ENCODE measurements at regions not wholly inside any gene's neighbourhood (a gene's known extent, or its start where the extent isn't known, plus 50 kb on each side); places are given as distances from the start of the nearest gene placed in this dataset.

DNA sequence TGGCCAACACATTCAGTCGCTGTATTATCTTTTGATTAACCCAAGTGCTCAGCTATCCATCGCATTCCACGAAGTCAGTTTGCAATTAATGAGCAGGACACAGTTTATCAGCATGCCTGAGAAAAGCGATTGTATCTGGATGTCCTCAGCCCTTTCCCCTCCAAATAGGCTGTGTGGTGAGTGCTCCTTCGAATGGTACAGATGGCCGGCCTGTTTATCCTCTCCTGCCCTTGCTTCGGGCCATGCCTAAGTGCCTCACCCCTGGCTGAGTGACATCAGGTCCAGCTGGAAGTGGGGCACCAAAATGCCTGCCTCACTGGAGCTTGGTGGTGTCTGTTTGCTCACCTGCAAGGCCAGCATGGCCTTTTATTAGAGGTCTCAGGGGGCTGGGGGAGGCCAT is 317.3 kb downstream of the GADD45G start:
- DNase-seq, result no peak

GRCh38 chr9:89923174-89923573 is 318.4 kb downstream of the GADD45G start:
- DNase-seq, result no peak

DNA sequence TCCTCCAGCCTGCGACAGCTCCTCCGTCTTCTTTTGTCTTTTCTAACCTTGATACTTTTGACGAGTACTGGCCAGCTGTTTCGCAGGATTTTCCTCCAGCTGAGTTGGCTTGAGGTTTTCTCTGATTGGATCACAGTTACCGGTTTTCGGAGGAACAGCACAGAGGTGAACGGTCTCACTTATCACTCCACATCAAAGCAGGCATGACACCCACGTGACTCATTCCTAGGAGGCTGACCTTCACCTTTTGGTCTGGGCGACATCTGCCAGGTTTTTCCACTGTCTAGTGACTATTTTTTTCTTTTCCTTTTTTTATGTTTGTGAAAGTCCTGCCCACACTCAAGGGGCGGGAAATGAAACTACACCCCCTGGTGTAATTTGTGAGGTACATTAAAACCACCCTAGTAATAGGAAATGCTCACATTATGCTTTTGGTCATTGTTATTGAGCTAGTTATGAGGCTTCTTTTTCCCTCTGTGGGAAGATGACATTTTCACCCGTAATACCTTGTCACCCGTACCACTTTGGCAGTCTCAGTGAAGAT is 319.2 kb downstream of the GADD45G start:
- DNase-seq, result peak; percentile 6

GRCh38 chr9:89924611-89925010 is 319.8 kb downstream of the GADD45G start:
- DNase-seq, result no peak

- DNase-seq, result no peak
These were observed 321.4 kb downstream of the GADD45G start for GRCh38 chr9:89926167-89926566.

- DNase-seq, result no peak
These were observed 321.9 kb downstream of the GADD45G start for GRCh38 chr9:89926691-89927220.

- DNase-seq, result no peak
These were observed 323.3 kb downstream of the GADD45G start for GRCh38 chr9:89928106-89928505.

- no peak for DNase-seq
These were observed 323.9 kb downstream of the GADD45G start for GRCh38 chr9:89928521-89929275.

GRCh38 chr9:89929315-89929672 is 324.5 kb downstream of the GADD45G start:
- no peak for DNase-seq

DNA sequence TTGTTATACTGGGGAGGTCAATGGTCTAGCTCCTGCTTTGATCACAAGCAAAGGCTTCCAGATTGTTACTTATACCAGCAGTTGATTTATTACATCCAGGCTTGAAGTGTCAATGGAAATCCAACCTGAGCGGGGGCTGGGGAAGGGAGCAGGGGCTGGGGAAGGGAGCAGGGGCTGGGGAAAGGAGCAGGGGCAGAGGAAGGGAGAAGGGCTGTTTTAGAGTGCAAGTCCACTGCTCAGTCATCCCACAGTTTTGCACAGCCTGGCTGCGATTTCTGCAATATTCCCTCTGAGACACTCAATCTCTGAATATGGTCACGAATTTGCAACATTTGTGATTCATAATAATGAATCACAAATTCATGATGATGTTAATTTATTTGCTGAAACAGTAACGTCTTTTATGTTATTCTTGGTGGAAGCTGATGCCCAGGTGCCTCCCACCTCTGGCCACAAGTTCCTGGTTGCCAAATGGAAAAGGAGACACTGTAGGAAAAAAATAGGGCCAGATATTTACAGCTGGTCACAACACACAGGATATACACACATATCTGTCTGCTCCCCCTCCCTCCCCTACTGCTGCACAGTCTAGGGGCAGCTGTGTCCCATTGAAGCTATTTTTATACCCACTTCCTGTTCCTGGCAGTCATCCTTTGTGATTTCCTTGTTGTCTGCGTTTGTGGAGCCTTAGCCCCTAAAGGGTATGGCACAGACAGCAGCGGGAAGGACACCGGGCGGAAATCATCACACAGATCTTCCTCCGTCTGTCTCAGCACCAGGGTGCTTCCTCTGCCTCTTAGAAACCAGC is 325.1 kb downstream of the GADD45G start:
- DNase-seq, result no peak

GRCh38 chr9:89933578-89933977 is 328.8 kb downstream of the GADD45G start:
- DNase-seq, result no peak

- no peak for DNase-seq
These were observed 330.3 kb downstream of the GADD45G start for GRCh38 chr9:89935115-89935514.

DNA sequence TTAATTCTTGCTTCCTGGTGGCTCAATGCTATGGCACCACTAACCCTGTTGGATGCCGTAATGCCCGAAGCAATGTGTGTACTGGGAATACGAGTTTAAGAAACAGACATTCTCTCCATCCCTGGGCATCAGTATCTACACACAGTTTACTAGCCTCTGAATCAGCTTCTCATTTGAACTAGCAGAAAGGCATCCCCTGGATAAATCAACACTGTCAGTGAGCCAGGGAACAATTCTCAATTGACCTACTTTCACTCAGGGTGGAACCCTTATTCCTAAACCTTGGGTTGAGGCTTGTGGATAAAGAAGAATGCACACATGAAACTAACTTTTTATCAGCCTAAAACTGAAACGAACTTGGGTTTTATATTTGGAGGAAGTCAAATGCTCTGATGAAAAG is 331.0 kb downstream of the GADD45G start:
- no peak for DNase-seq

GRCh38 chr9:89937051-89937450 is 332.2 kb downstream of the GADD45G start:
- DNase-seq, result no peak

GRCh38 chr9:89939181-89939580 is 334.4 kb downstream of the GADD45G start:
- no peak for DNase-seq

GRCh38 chr9:89939626-89940292 is 334.9 kb downstream of the GADD45G start:
- DNase-seq, result no peak

- DNase-seq, result no peak
These were observed 335.8 kb downstream of the GADD45G start for GRCh38 chr9:89940625-89941024.

- no peak for DNase-seq
These were observed 337.1 kb downstream of the GADD45G start for GRCh38 chr9:89941875-89942274.

DNA sequence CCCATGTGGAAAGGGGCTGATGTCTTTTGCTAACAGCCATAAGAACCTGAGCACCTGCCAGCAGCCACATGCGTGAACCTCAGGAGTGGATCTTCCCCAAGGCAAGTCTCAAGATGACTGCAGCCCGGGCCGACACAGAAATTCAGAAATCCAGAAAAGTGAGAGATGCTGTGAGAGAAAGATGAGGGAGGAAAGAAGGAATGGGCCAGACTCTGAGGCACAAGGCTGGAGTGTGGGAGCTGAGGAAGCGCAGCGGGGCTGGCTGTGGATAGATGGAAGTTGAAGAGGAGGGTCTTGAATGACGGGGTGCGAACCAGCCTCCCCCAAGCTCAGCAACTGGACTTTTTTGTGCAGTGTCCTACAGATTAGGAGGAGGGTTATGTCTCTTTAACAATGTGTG is 337.8 kb downstream of the GADD45G start:
- no peak for DNase-seq

GRCh38 chr9:89943309-89943708 is 338.5 kb downstream of the GADD45G start:
- DNase-seq, result no peak

DNA sequence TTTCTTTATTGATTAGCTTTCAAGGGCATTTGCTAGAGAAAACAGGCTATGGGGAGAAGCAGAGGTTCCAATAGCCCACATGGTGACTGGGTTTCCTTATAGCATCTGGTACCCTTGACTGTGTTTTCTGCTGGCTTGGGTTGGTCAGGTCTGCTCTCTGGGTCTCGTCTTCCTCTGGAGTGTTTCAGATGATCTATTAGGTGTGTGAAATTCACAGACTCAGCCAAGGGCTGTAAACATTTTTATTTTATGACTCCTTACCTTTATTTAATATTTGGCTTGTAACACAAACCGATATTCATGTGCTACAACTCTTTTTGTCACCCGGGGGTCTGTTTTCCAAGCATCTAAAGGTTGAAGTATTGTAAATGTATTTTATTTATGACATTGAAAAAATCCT is 338.9 kb downstream of the GADD45G start:
- no peak for DNase-seq

DNA sequence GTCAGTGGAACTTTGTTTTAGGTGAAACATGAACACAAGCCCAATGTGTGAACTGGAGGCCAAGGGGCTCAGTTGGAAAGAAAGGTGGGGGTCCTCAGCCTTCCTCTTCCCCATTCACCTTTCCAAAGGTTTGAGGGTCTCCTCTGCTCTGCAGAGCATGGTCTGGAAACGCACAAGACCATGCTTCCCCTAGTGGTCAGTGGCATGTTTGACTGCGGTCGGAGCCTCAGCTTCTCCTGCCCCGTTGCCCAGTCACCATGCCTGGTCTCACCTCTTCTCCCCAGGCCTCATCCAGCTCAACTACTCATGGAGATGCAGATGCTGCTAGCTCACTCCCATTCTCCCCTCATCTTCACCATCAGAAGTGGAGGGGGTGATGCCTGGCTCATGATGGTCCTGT is 340.3 kb downstream of the GADD45G start:
- no peak for DNase-seq

GRCh38 chr9:89946741-89947140 is 341.9 kb downstream of the GADD45G start:
- DNase-seq, result no peak
